ENCODE measurements at regions not wholly inside any gene's neighbourhood (a gene's known extent, or its start where the extent isn't known, plus 50 kb on each side); places are given as distances from the start of the nearest gene placed in this dataset.

DNA sequence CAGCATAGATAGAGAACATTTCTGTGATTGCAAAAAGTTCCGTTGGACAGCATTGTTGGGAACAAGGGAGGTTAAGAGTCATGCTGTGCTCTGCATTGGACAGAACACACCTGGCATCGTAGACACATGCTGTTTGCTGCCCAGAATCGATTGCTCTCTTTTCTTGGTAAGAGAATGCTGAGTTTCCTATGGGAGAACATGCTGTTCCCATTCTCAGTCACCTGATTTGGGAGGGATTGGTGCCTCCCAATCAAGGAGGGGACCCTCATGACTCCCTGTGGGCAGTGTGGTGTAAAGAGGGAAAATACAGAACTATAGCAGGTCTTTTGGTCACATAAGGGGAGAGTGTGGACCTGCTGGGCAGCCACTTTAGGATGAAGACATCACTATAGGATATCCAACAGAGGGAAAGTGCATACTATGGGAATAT, 555.4 kb upstream of the CLINT1 start:
- DNase-seq (ENCODE audit: low spot score) (peak; percentile 67), ATAC-seq (peak; percentile 96)

DNA sequence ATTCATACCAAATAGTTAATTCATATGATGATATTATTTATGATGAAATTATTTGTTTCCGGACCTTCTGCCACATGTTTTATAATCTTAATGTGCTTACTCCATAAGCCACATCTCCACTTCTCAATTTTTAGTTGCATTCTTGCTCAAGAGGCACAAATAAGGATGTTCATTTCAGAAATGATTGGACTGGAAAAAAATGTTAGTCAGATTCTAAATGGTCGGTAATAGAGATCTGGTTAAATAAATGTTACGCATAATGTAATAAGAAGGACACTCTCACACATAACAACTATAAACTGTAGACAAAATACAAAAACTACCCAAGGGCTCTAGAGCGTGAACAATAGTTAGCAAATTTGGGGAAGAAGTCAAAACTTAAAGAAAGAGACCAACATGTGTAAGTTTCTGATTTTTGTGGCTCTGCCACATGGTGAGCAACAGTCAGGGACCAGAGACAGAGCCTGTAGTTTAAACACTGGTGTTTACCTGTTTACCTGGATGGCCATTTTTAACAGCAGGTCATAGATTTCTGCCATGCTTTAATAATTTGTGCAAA, 554.3 kb upstream of the CLINT1 start:
- ATAC-seq (no peak), DNase-seq (ENCODE audit: low spot score) (no peak)

DNA sequence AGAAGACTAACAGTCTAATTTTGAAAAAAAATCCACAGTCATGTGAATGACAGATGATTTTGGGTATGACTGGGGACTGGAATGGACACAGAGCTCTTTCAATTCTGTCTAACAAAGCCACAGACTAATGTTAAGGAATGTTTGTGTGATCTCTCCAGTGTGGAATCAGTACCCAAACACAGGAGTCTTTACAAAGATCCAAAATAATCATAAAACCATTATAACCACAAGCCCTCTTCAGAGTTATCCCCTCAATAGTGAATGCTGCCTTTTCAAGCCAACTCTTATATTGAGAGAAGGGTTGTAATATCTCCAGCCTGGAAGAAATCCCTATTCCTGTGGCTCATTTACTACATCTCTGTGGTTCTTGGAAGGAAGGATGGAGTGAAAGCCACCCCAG, 552.0 kb upstream of the CLINT1 start:
- ATAC-seq (no peak), DNase-seq (ENCODE audit: low spot score) (no peak)

DNA sequence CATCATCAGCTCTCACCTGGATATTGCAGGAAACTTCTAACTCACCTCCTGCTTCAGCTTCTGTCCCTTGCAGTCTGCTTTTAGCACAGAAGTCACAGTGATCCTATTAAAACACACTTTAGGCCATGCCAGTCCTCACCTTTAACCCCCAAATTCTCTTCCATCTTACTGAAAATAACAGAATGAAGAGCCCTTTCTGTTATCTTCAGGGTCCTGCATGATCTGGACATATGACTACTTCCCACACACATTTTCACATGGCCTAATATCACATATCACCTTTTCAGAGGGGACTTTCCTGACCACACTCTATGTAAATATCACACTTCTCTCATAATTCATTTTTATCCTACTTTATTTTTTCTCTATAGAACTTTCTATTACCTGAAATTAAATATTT, 550.6 kb upstream of the CLINT1 start:
- ATAC-seq = no peak

DNA sequence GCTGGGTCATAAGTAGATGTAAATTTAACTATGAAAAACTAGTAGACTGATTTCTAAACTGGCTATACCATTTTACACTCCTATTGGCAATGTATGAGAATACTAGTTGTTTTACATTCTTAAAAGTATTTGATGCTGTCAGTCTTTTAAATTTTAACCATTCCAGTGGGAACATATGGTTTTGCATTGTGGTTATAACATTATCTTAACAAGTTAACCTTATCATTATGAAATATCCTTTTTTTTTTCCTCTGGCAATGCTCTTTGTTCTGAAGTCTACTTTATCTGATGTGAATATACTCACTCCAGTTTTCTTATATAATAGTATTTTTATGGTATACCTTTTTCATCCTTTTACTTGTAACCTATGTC, 548.9 kb upstream of the CLINT1 start:
- DNase-seq (ENCODE audit: low spot score) = no peak
- no peak for ATAC-seq

More for the DNA sequence above, 550.6 kb upstream of the CLINT1 start:
- no peak for DNase-seq (ENCODE audit: low spot score)

DNA sequence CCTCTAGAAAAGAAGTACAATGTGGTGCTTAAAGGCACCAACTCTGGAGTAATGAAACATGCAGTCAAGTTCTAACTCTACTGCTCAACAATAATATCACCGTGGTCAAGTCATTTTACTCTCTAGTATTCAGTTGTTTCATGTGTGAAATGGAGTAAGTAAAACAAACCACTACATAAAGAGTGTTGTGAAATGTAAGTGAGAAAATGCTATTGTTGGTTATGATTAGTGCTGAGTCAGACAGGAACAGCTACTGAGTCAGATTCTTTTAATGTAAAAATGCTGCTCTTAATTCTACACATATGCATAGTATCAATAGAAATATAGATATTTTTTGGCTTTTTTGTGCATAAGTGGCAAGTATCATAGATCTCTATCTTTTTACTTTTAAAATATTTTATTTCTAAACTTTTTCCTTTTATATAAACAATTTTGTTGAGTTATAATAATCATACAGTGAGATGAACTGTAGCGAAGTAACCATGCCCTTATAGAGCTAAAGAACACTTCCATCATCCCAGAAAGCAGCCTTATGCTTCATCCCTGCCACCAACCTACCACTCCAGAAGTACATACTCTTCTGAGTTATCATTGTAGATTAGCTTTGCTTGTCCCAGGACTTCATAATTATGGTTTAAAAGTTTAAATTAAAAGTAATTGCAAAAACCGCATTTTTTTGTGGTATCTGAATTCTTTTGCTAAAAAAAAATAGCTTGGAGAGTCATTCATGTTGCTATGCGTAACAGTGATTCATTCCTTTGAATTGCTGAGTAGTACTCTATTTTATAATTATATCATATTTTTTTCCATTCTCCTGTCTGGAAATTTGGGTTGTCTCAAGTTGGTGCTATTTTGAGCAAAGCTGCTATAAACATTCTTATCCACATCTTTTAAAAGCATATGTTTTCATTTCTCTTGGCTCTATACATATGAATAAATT, 548.2 kb upstream of the CLINT1 start:
- ATAC-seq = no peak

DNA sequence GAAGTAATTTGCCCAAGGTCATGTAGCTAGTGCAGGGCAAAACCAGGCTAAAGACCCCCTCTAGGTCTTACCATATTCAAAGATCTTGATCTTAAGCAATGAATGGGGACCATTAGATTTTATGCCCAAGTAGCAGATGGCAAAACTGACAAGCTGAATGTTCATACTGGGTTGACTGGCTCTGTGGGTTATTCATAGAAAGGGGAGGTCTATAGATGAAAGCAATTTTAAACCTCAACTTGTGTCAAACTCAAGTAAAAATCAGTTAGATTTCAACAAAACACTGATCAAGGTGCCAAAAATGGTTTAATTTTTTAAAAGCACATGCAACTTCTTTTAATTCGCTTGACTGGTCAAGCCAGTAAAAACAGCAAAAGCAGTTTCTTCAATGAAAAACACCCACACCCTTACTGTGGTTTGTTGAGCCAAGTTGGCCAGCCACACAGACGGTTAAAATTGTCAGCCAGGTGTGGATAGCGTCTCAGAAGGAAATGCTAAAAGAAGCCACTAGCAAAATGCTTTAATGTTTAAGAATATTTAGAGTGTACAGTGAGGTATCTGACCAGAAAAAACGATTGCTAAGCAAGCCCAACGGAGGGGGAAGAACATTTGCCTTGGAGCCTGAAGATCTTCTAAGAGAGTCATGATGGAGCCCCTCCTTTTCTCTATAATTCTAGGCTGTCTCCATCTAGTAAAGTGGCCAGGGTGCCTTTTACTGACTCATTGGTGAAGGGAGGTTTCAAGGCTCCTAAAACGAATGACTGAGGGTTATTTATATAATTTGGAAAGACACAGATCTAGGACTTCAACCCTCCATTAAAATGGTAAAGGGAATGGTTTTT, 539.6 kb upstream of the CLINT1 start:
- DNase-seq (ENCODE audit: low spot score) (no peak), ATAC-seq (no peak)

More for the DNA sequence above, 548.2 kb upstream of the CLINT1 start:
- DNase-seq (ENCODE audit: low spot score) = no peak

DNA sequence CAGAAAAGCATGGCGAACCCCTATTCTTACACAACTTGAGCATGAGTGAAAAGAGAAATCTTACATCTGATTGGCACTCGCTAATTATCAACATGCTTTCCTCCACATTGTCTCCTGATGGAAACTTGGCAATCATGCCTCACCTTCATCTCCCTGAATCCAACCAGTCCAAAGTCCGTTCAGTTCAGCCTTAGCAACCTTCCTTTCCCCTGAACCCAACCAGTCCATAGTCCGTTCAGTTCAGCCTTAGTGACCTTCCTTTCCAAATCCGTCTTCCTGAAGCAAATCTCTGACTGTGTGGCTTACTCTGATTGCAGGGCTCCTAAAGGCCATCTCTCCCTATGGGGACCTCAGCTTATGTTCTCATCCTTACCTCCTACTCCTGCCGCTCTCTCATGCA, 538.3 kb upstream of the CLINT1 start:
- ATAC-seq (peak; percentile 49), DNase-seq (ENCODE audit: low spot score) (no peak)

DNA sequence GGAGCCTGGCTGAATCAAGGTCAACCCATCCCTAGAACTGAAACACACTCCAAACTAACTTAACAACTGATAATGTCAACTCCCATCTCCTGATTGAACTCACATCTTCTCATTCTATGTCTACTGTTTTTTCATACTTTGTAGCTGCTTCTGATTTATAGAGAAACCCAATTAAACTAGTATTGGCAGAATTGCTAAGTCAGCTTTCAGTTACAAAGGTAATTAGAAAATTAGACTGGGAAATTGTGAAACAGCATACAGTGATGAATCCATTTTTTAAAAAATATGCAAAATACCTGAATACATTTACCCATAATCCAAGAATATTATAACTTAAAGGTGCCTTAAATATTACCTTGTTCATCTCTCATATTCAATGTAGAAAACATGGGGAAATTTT, 535.2 kb upstream of the CLINT1 start:
- no peak for DNase-seq (ENCODE audit: low spot score)
- ATAC-seq = no peak

DNA sequence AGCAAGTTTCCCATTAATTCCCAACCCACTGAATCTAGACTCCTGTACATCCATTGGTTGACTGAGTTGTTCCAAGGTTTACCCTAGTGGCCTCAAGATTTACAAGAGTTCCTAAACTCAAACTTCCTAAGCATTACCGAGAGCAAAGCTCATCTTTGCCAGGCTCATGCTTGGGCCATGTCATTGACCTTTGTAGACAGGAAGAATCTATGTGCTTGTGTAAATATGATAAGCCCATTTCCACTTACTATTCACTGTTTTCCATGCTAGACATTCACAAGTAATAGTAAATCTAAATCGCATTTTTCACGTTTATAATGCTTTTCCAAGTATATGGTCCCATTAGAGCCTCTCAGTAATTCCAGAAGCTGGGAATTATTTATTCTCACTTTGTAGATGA, 534.5 kb upstream of the CLINT1 start:
- peak; percentile 79 for ATAC-seq
- DNase-seq (ENCODE audit: low spot score) = no peak

DNA sequence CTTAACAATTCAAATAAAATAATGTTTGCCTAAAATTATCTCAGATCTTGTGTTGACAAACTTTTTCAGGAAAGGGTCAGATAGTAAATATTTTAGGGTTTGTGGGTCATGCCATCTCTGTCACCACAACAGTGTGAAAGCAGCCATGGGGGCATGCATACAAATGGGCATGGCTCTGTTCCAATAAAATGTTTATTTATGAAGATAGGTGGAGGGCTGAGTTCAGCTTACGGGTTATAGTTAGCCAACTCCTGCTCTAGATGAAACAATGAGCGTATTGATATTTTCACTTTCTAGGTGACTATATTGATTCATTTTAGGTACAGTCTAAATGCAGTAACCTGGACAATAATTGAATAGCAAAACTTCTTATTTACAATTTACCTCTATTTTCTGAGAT, 533.8 kb upstream of the CLINT1 start:
- DNase-seq (ENCODE audit: low spot score) (no peak), ATAC-seq (peak; percentile 69)

DNA sequence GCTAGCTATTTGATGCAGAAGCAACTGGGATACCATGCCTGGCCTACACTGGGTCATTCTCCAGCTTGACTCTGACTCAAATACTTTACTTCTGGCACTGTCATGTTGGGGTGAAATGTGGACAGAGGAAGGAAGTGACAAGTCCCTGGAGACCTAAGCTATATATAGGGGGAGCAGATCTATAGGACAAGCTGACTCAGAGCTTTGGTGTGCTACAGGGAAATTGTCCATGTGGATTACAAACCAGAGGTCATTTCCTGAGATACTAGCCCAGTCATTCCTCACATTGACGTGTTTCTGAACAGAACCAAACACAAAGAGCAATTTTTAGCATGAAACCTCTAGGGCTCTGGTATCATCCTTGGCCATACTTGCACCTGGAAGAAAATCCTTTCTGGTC, 531.6 kb upstream of the CLINT1 start:
- ATAC-seq = no peak
- DNase-seq (ENCODE audit: low spot score) = no peak

DNA sequence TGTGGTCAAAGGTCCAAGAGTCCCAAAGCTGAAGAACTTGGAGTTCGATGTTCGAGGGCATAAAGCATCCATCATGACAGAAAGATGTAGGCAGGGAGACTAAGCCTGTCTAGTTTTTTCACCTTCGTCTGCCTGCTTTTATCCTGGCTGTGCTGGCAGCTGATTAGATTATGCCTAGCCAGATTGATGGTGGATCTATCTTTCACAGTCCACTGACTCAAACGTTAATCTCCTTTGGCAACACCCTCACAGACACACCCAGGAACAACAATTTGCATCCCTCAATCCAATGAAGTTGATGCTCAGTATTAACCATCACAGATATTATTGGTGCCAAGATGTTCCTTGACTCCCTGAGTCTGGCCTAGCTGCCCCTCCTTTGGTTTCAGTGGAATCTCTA, 530.8 kb upstream of the CLINT1 start:
- DNase-seq (ENCODE audit: low spot score) (no peak), ATAC-seq (no peak)

DNA sequence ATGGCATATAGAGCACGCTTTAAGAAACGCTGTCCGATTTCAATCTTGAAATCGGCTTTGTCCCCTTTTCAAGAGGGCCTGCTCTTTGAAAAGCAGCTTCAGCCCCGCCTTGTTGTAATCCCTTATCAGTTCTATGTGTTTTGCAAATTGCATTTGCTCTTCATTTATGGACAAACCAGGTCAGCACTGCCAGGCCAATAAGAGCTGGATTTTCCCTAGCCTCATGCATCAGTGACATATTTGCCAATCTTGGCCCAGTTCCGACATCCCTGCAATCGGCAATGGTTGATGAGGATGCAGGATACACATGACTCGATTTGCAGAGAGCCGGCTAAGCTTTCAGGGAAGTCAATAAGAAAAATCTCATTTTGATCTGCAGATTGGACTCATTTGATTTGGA, 529.1 kb upstream of the CLINT1 start:
- ATAC-seq = no peak
- no peak for DNase-seq (ENCODE audit: low spot score)

DNA sequence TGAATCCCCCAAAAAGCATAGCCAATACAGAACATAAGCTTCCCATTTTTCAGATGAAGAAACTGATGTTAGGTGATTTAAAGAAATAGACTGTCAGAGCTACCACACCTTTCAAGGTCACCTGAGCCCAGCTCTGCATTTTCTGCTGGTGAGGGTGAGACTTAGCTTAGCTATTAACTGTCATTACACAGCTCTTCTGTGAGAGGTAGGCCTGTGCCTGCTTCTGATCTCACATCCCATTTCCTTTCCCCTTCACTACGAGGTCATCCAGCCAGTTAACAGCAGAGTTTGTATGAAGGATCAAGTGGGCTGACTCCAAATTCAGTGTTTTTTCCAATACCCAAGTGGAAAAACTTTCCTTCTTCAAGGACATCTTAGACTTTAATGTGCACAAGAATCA, 528.6 kb upstream of the CLINT1 start:
- no peak for DNase-seq (ENCODE audit: low spot score)
- no peak for ATAC-seq

DNA sequence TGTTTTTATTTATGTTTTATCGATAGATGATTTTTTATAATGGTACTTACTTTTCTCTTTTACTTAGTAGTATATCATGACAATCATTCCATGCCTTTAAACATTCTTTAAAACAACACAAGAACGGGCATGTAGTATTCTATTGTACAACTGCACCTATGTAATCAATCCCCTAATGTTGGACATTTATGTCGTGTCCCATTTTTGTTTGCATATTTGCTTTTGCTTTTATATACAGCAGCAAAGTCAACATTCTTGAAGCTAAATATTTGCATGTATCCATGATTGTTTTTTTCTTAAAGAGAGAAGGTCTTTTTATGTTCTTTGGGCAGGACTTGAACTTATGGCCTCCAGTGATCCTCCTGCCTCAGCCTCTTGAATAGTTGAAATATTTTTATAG, 527.0 kb upstream of the CLINT1 start:
- ATAC-seq (no peak), DNase-seq (ENCODE audit: low spot score) (no peak)

DNA sequence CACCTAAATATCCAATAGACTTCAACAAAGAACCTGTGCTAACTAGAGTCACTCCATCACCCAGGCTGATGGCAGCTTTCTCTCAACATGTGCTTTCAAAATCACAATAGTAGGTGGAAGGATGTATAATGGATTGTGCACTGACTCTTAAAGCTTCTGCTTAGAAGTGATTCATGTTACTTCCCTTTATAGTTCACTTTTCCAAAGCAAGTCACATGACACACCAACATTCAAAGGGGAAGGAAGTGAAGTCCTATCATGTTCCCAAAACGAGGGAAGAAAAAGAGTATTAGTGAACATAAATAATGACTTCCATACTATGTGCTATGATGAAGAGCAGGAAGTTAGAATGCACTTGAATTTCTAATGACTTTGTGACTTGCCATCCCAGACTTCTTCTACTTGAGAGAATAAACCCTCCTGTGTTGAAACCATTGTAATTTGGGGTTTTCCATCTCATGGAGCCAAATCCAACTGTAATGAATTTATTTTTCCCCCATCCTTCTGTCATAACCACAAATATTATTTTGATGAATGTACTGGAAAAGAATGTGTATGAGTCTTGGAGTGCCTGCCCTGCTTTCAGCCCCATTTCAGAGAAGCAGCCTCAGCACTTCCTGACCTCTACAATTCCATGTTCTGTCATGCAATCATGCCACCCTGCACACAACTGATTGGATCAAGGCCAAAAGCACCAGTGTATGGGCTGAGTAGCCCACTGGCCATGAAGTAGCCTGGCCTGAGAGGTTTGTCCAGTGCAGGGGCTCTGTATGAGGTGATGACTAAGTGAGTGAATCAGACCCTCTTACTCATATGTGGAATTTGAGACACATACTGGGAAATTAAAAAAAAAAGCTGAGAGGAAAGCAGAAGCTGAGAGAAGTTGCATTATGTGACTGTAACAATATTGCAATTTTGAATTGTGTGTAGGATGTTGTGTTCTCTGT, 525.9 kb upstream of the CLINT1 start:
- ATAC-seq (no peak), DNase-seq (ENCODE audit: low spot score) (no peak)

DNA sequence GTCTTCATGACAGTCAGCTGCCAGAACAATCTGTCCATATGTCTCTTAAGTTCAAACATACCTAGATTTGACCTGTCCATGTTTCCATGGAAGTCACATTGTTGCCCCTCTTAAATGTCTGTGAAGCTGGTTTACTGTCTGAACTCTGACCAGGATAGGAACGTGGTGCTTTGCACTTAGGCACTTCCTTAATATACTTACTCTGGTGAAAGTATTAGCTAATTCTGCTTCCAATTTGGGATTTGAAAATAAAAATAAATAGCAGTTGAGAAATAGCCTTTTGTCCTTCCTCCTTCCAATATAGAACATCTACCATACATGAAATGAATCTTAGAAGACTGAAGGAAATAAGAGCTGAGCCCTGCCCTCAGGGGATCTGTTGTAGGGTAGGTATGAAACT, 524.5 kb upstream of the CLINT1 start:
- DNase-seq (ENCODE audit: low spot score) = no peak
- ATAC-seq = no peak

DNA sequence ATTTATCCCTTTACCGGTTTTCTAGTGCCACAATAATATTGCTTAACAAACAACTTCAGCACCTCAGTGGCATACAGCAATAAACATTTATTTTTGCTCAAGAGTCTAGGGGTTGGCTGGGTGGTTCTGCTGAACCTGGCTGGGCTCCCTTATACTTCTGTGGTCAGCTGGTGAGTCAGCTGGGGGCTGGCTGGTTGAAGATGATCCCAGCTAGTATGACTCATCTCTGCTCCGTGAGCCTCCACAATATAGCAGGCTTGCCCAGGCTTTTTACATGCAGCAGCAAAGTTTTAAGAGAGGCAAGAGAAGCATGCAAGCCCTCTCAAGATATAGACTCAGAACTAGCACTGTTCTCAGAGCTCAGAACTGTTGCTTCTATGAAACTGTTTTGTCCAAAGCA, 523.5 kb upstream of the CLINT1 start:
- DNase-seq (ENCODE audit: low spot score) = no peak

DNA sequence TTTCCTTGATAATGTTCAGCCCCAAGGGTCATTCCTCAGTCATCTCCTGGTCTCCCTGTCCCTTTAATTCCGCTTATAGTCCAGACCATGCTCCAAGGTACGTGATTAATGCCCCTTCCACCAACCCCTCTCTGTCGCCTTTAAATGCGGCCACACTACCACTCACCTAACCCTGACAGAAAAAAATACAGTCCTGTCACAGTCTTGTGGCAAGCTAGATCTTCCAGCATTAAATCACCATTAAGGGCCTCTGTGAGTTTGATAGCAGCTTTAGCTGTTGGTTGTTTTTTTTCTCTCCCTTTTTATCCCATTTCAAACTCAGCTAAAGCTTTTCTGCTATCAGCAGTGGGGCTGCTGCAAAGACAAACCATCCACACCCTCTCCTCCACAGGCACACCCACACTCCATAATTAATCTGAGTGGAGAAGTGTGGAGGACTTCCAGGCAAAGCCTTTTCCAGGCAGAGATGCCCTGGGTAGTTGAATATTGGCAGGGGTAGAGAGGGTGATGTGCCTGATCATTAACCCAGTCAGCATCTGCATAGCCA, 522.7 kb upstream of the CLINT1 start:
- DNase-seq (ENCODE audit: low spot score) (no peak), ATAC-seq (no peak)

More for the DNA sequence above, 523.5 kb upstream of the CLINT1 start:
- ATAC-seq = peak; percentile 46

Measured in left lobe of liver (tissue), 2 donors.